NT2/D1 (cell line): ENCODE measurements at regions not wholly inside any gene's neighbourhood (a gene's known extent, or its start where the extent isn't known, plus 50 kb on each side); places are given as distances from the start of the nearest gene placed in this dataset.

ENCODE experiments used
- SUZ12 ChIP-seq: IDR thresholded peaks from 2 replicates; pipeline ENCODE4 v1.6.1; 2011; ENCODE audit not compliant: insufficient read length, insufficient read depth; ENCODE audit errors: extremely low read depth
- YY1 ChIP-seq: IDR thresholded peaks from 2 replicates; pipeline ENCODE4 v1.6.1; 2011; ENCODE audit not compliant: insufficient read length, insufficient read depth
- ZNF274 ChIP-seq: IDR thresholded peaks from 2 replicates; pipeline ENCODE4 v1.6.1; 2011; ENCODE audit warnings: mild to moderate bottlenecking, low read depth, low read length

GRCh38 chr5:109935833-109936490 is 246.2 kb downstream of the MAN2A1 start:
- no peak for TF ChIP-seq ZNF274
- TF ChIP-seq YY1: no peak
- TF ChIP-seq SUZ12: no peak
